ENCODE measurements at regions not wholly inside any gene's neighbourhood (a gene's known extent, or its start where the extent isn't known, plus 50 kb on each side); places are given as distances from the start of the nearest gene placed in this dataset.

- no peak overlapping the region for H3K27ac ChIP-seq (ENCODE audit: insufficient read depth in 1 of 2, low read depth in 1 of 2, low read length in 2 of 2, poor library complexity in 1 of 2, severe bottlenecking in 2 of 2)
- DNase-seq, result no peak
- no peaks in the 10 kb centered on the region for H3K36me3 ChIP-seq (ENCODE audit: control insufficient read depth in 4 of 4, insufficient read depth in 4 of 4, low read length in 3 of 4)
- H3K4me3 ChIP-seq (ENCODE audit: control insufficient read depth in 1 of 7, extremely low read depth in 1 of 7, insufficient read depth in 4 of 7, low read depth in 2 of 7, low read length in 6 of 7), result no peak overlapping the region
- no peaks in the 10 kb centered on the region for H3K4me1 ChIP-seq (ENCODE audit: control extremely low read depth in 1 of 4, control insufficient read depth in 4 of 4, insufficient read depth in 4 of 4, low read length in 3 of 4)
- CTCF ChIA-PET, result no interaction called here
- 93% methylated on average over 14 of the region's 16 CpGs for WGBS (ENCODE audit: insufficient coverage)
- H3K27me3 ChIP-seq (replicated peaks in 2 of 5; ENCODE audit: control insufficient read depth in 4 of 5, insufficient read depth in 5 of 5, low read length in 4 of 5), result peaks cover 0 to 2% (median 0%) of the 10 kb centered on the region in 5 experiments
- no peaks in the 10 kb centered on the region for H3K9me3 ChIP-seq (ENCODE audit: control extremely low read depth in 1 of 5, control insufficient read depth in 4 of 5, insufficient read depth in 2 of 5, low read depth in 1 of 5, low read length in 4 of 5)
- POLR2A ChIA-PET, result no interaction called here
Measured at GRCh38 chr16:49928176-49929041, 72.5 kb upstream of the ZNF423 start.

GRCh38 chr16:49929626-49930025 is 73.7 kb upstream of the ZNF423 start:
- Histone ChIP-seq H3K27me3 (replicated peaks in 2 of 5; ENCODE audit: control insufficient read depth in 4 of 5, insufficient read depth in 5 of 5, low read length in 4 of 5) (peaks cover 0 to 2% (median 0%) of the 10 kb centered on the region in 5 experiments), H3K27ac (ENCODE audit: insufficient read depth in 1 of 2, low read depth in 1 of 2, low read length in 2 of 2, poor library complexity in 1 of 2, severe bottlenecking in 2 of 2) (no peak overlapping the region), H3K4me1 (ENCODE audit: control extremely low read depth in 1 of 4, control insufficient read depth in 4 of 4, insufficient read depth in 4 of 4, low read length in 3 of 4) (peaks cover 0 to 3% (median 0%) of the 10 kb centered on the region in 4 experiments), H3K9me3 (ENCODE audit: control extremely low read depth in 1 of 5, control insufficient read depth in 4 of 5, insufficient read depth in 2 of 5, low read depth in 1 of 5, low read length in 4 of 5) (no peaks in the 10 kb centered on the region), H3K4me3 (ENCODE audit: control insufficient read depth in 1 of 7, extremely low read depth in 1 of 7, insufficient read depth in 4 of 7, low read depth in 2 of 7, low read length in 6 of 7) (no peak overlapping the region), H3K36me3 (ENCODE audit: control insufficient read depth in 4 of 4, insufficient read depth in 4 of 4, low read length in 3 of 4) (no peaks in the 10 kb centered on the region)
- CTCF ChIA-PET, result interaction anchor here (1.9 kb wide), 1 partner anchor 8 kb away, joined by 11 read pairs; no protein-coding TSS in a partner anchor
- POLR2A ChIA-PET, result no interaction called here
- DNase-seq, result no peak
- WGBS (ENCODE audit: insufficient coverage), result 90% methylated on average over 2 of the region's 3 CpGs

- POLR2A ChIA-PET, result no interaction called here
- H3K4me3 ChIP-seq (ENCODE audit: control insufficient read depth in 1 of 7, extremely low read depth in 1 of 7, insufficient read depth in 4 of 7, low read depth in 2 of 7, low read length in 6 of 7), result no peak overlapping the region
- H3K36me3 ChIP-seq (ENCODE audit: control insufficient read depth in 4 of 4, insufficient read depth in 4 of 4, low read length in 3 of 4), result no peaks in the 10 kb centered on the region
- H3K9me3 ChIP-seq (ENCODE audit: control extremely low read depth in 1 of 5, control insufficient read depth in 4 of 5, insufficient read depth in 2 of 5, low read depth in 1 of 5, low read length in 4 of 5), result no peaks in the 10 kb centered on the region
- H3K27ac ChIP-seq (ENCODE audit: insufficient read depth in 1 of 2, low read depth in 1 of 2, low read length in 2 of 2, poor library complexity in 1 of 2, severe bottlenecking in 2 of 2), result no peak overlapping the region
- CTCF ChIA-PET, result interaction anchor here (1.9 kb wide), 1 partner anchor 9 kb away, joined by 11 read pairs; no protein-coding TSS in a partner anchor
- peaks cover 0 to 3% (median 0%) of the 10 kb centered on the region in 4 experiments for H3K4me1 ChIP-seq (ENCODE audit: control extremely low read depth in 1 of 4, control insufficient read depth in 4 of 4, insufficient read depth in 4 of 4, low read length in 3 of 4)
- WGBS (ENCODE audit: insufficient coverage), result 93% methylated on average over 7 of the region's 7 CpGs
- no peak for DNase-seq
- peaks cover 0 to 2% (median 0%) of the 10 kb centered on the region in 5 experiments for H3K27me3 ChIP-seq (replicated peaks in 2 of 5; ENCODE audit: control insufficient read depth in 4 of 5, insufficient read depth in 5 of 5, low read length in 4 of 5)
Measured at GRCh38 chr16:49930841-49931240, 74.9 kb upstream of the ZNF423 start.

- CTCF ChIA-PET, result interaction anchor here (1.9 kb wide), 1 partner anchor 9 kb away, joined by 11 read pairs; no protein-coding TSS in a partner anchor
Measured at GRCh38 chr16:49931266-49931665, 75.4 kb upstream of the ZNF423 start.

GRCh38 chr16:49931916-49932315 is 76.0 kb upstream of the ZNF423 start:
- no peak overlapping the region for H3K27ac ChIP-seq (ENCODE audit: insufficient read depth in 1 of 2, low read depth in 1 of 2, low read length in 2 of 2, poor library complexity in 1 of 2, severe bottlenecking in 2 of 2)
- H3K36me3 ChIP-seq (ENCODE audit: control insufficient read depth in 4 of 4, insufficient read depth in 4 of 4, low read length in 3 of 4), result no peaks in the 10 kb centered on the region
- POLR2A ChIA-PET, result interaction anchor here (0.6 kb wide), 1 partner anchor 562 kb away, joined by 3 read pairs; no protein-coding TSS in a partner anchor
- H3K9me3 ChIP-seq (ENCODE audit: control extremely low read depth in 1 of 5, control insufficient read depth in 4 of 5, insufficient read depth in 2 of 5, low read depth in 1 of 5, low read length in 4 of 5), result no peaks in the 10 kb centered on the region
- no peak overlapping the region for H3K4me3 ChIP-seq (ENCODE audit: control insufficient read depth in 1 of 7, extremely low read depth in 1 of 7, insufficient read depth in 4 of 7, low read depth in 2 of 7, low read length in 6 of 7)
- CTCF ChIA-PET, result interaction anchor here (0.9 to 1.0 kb wide), 2 partner anchors 520 to 524 kb away, joined by 3 read pairs; no protein-coding TSS in a partner anchor
- DNase-seq, result no peak
- peaks cover 0 to 2% (median 0%) of the 10 kb centered on the region in 5 experiments for H3K27me3 ChIP-seq (replicated peaks in 2 of 5; ENCODE audit: control insufficient read depth in 4 of 5, insufficient read depth in 5 of 5, low read length in 4 of 5)
- peaks cover 0 to 3% (median 0%) of the 10 kb centered on the region in 4 experiments for H3K4me1 ChIP-seq (ENCODE audit: control extremely low read depth in 1 of 4, control insufficient read depth in 4 of 4, insufficient read depth in 4 of 4, low read length in 3 of 4)
- WGBS (ENCODE audit: insufficient coverage), result 91% methylated on average over 7 of the region's 10 CpGs

More at GRCh38 chr16:49931266-49931665, 75.4 kb upstream of the ZNF423 start:
- no peak overlapping the region for H3K27ac ChIP-seq (ENCODE audit: insufficient read depth in 1 of 2, low read depth in 1 of 2, low read length in 2 of 2, poor library complexity in 1 of 2, severe bottlenecking in 2 of 2)
- no peak for DNase-seq
- no peaks in the 10 kb centered on the region for H3K36me3 ChIP-seq (ENCODE audit: control insufficient read depth in 4 of 4, insufficient read depth in 4 of 4, low read length in 3 of 4)
- H3K4me3 ChIP-seq (ENCODE audit: control insufficient read depth in 1 of 7, extremely low read depth in 1 of 7, insufficient read depth in 4 of 7, low read depth in 2 of 7, low read length in 6 of 7), result no peak overlapping the region
- WGBS (ENCODE audit: insufficient coverage), result 98% methylated on average over 5 of the region's 5 CpGs
- H3K4me1 ChIP-seq (ENCODE audit: control extremely low read depth in 1 of 4, control insufficient read depth in 4 of 4, insufficient read depth in 4 of 4, low read length in 3 of 4), result peaks cover 0 to 3% (median 0%) of the 10 kb centered on the region in 4 experiments
- H3K9me3 ChIP-seq (ENCODE audit: control extremely low read depth in 1 of 5, control insufficient read depth in 4 of 5, insufficient read depth in 2 of 5, low read depth in 1 of 5, low read length in 4 of 5), result no peaks in the 10 kb centered on the region
- H3K27me3 ChIP-seq (replicated peaks in 2 of 5; ENCODE audit: control insufficient read depth in 4 of 5, insufficient read depth in 5 of 5, low read length in 4 of 5), result peaks cover 0 to 2% (median 0%) of the 10 kb centered on the region in 5 experiments
- POLR2A ChIA-PET, result no interaction called here

GRCh38 chr16:49932434-49932833 is 76.5 kb upstream of the ZNF423 start:
- peaks cover 0 to 2% (median 0%) of the 10 kb centered on the region in 5 experiments for H3K27me3 ChIP-seq (replicated peaks in 2 of 5; ENCODE audit: control insufficient read depth in 4 of 5, insufficient read depth in 5 of 5, low read length in 4 of 5)
- no peaks in the 10 kb centered on the region for H3K36me3 ChIP-seq (ENCODE audit: control insufficient read depth in 4 of 4, insufficient read depth in 4 of 4, low read length in 3 of 4)
- no peak overlapping the region for H3K27ac ChIP-seq (ENCODE audit: insufficient read depth in 1 of 2, low read depth in 1 of 2, low read length in 2 of 2, poor library complexity in 1 of 2, severe bottlenecking in 2 of 2)
- H3K4me1 ChIP-seq (ENCODE audit: control extremely low read depth in 1 of 4, control insufficient read depth in 4 of 4, insufficient read depth in 4 of 4, low read length in 3 of 4), result peaks cover 0 to 3% (median 0%) of the 10 kb centered on the region in 4 experiments
- WGBS (ENCODE audit: insufficient coverage), result 94% methylated on average over 8 of the region's 8 CpGs
- no peak for DNase-seq
- POLR2A ChIA-PET, result interaction anchor here (0.6 kb wide), 1 partner anchor 563 kb away, joined by 3 read pairs; no protein-coding TSS in a partner anchor
- CTCF ChIA-PET, result interaction anchor here (0.9 to 1.6 kb wide), 4 partner anchors 11 to 654 kb away, joined by 3 to 5 read pairs (median 3); no protein-coding TSS in a partner anchor
- H3K4me3 ChIP-seq (ENCODE audit: control insufficient read depth in 1 of 7, extremely low read depth in 1 of 7, insufficient read depth in 4 of 7, low read depth in 2 of 7, low read length in 6 of 7), result no peak overlapping the region
- no peaks in the 10 kb centered on the region for H3K9me3 ChIP-seq (ENCODE audit: control extremely low read depth in 1 of 5, control insufficient read depth in 4 of 5, insufficient read depth in 2 of 5, low read depth in 1 of 5, low read length in 4 of 5)

GRCh38 chr16:49932946-49933345 is 77.0 kb upstream of the ZNF423 start:
- Histone ChIP-seq H3K36me3 (ENCODE audit: control insufficient read depth in 4 of 4, insufficient read depth in 4 of 4, low read length in 3 of 4) (no peaks in the 10 kb centered on the region), H3K27ac (ENCODE audit: insufficient read depth in 1 of 2, low read depth in 1 of 2, low read length in 2 of 2, poor library complexity in 1 of 2, severe bottlenecking in 2 of 2) (no peak overlapping the region), H3K27me3 (replicated peaks in 2 of 5; ENCODE audit: control insufficient read depth in 4 of 5, insufficient read depth in 5 of 5, low read length in 4 of 5) (peaks cover 0 to 2% (median 0%) of the 10 kb centered on the region in 5 experiments), H3K4me3 (ENCODE audit: control insufficient read depth in 1 of 7, extremely low read depth in 1 of 7, insufficient read depth in 4 of 7, low read depth in 2 of 7, low read length in 6 of 7) (no peak overlapping the region), H3K9me3 (ENCODE audit: control extremely low read depth in 1 of 5, control insufficient read depth in 4 of 5, insufficient read depth in 2 of 5, low read depth in 1 of 5, low read length in 4 of 5) (no peaks in the 10 kb centered on the region), H3K4me1 (ENCODE audit: control extremely low read depth in 1 of 4, control insufficient read depth in 4 of 4, insufficient read depth in 4 of 4, low read length in 3 of 4) (peaks cover 0 to 3% (median 0%) of the 10 kb centered on the region in 4 experiments)
- DNase-seq, result no peak
- WGBS (ENCODE audit: insufficient coverage), result 97% methylated on average over 4 of the region's 4 CpGs
- ChIA-PET CTCF (interaction anchor here (1.0 to 1.6 kb wide), 2 partner anchors 11 to 654 kb away, joined by 3 to 5 read pairs; no protein-coding TSS in a partner anchor), POLR2A (no interaction called here)

Data from common myeloid progenitor, CD34-positive (primary cell).